ENCODE measurements at regions not wholly inside any gene's neighbourhood (a gene's known extent, or its start where the extent isn't known, plus 50 kb on each side); places are given as distances from the start of the nearest gene placed in this dataset.
"Not testable (repeated sequence)": the region's sequence is repeated elsewhere in the genome, so short reads cannot be mapped to it uniquely, and the experiment has no call there.

- WGBS, 2 experiments (ENCODE audit: insufficient coverage in 2 of 2) = 92 to 100% methylated on average over 2 of the region's 3 CpGs
- Histone ChIP-seq H3K4me1 (ENCODE audit: control insufficient read depth, insufficient read depth, low read length, poor library complexity, severe bottlenecking) (no peaks in the 10 kb centered on the region), H3K36me3 (ENCODE audit: control insufficient read depth, insufficient read depth, low read length) (no peaks in the 10 kb centered on the region), H3K4me3 (ENCODE audit: extremely low read depth, insufficient read depth, low read length, poor library complexity, severe bottlenecking) (no peak overlapping the region), H3K27ac (ENCODE audit: low read depth, low read length, severe bottlenecking) (no peak overlapping the region), H3K9me3 (ENCODE audit: control insufficient read depth, low read length) (no peaks in the 10 kb centered on the region)
These were observed 179.8 kb downstream of the ENC1 start for GRCh38 chr5:74460694-74461093.

DNA sequence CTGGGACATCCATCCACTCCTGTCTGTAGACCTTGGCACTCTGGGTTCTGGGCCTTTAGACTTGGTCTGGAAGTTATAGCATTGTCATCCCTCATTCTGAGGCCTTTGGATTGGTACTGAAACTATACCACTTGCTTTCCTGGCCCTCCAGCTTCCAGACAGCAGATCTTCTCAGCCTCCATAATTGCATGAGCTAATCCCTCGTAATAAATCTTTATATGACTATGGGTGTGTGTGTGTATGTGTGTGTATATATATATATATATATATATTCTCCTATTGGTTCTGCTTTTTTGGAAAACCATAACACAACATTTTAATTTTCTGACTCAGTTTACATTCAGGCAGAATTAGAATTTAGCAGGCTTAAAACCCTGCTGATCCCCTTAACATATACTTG, 180.5 kb downstream of the ENC1 start:
- Histone ChIP-seq H3K4me3 (ENCODE audit: extremely low read depth, insufficient read depth, low read length, poor library complexity, severe bottlenecking) (no peak overlapping the region), H3K9me3 (ENCODE audit: control insufficient read depth, low read length) (no peaks in the 10 kb centered on the region), H3K36me3 (ENCODE audit: control insufficient read depth, insufficient read depth, low read length) (no peaks in the 10 kb centered on the region), H3K27ac (ENCODE audit: low read depth, low read length, severe bottlenecking) (no peak overlapping the region), H3K4me1 (ENCODE audit: control insufficient read depth, insufficient read depth, low read length, poor library complexity, severe bottlenecking) (no peaks in the 10 kb centered on the region)
- WGBS, 2 experiments (ENCODE audit: insufficient coverage in 2 of 2) = no CpG with 5 or more reads among the region's 1 CpG

DNA sequence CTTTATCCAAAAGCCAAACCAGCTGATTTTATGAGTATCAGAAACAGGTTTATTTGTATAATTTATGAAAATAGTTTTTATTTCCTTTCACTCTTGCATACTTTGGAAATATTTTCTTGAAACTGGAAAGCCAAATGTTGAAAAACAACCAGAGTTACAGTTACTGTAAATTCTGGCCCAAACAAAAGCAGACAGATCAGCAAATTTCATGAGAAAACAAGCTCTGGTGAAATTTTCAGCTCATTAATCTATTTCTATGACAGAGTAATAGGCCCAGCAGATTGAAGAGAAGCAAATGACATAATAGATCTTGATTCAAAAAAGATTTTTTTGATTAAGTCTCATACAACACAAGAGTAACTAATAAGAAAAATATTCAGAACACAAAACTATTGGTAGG, 182.7 kb downstream of the ENC1 start:
- H3K4me3 ChIP-seq (ENCODE audit: extremely low read depth, insufficient read depth, low read length, poor library complexity, severe bottlenecking) = no peak overlapping the region
- no peaks in the 10 kb centered on the region for H3K4me1 ChIP-seq (ENCODE audit: control insufficient read depth, insufficient read depth, low read length, poor library complexity, severe bottlenecking)
- no peak overlapping the region for H3K27ac ChIP-seq (ENCODE audit: low read depth, low read length, severe bottlenecking)
- no peaks in the 10 kb centered on the region for H3K9me3 ChIP-seq (ENCODE audit: control insufficient read depth, low read length)
- H3K36me3 ChIP-seq (ENCODE audit: control insufficient read depth, insufficient read depth, low read length) = no peaks in the 10 kb centered on the region

DNA sequence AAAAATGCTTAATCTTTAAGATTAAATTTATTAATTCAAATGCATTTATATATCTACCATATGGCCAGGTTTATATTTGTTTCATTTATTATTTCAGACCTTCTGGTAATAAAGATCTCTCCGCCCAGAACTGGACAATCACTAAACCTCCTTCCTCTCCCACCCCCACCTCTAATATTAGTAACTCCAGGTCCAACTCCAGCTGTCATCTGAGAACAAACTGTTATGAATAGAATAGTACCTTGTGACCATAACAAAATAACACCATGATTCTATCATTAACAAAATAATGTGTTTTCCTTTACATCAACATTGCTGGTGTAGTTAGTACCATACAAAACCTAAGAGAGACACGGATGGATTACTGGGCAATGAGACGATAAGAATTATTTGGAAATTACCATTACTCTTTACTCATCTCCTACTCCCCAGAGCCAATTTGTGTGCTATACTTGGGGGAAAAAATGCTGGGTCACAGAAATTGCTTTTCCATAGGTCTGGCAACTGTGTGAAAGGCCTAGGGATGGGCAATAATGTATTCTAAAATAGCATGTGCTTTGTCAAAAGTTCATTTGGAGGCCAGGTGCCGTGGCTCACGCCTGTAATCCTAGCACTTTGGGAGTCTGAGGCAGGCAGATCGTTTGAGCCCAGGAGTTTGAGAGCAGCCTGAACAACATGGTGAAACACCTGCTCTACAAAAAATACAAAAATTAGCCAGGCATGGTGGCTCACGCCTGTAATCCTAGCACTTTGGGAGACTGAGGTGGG, 186.1 kb downstream of the ENC1 start:
- no peak overlapping the region for H3K4me3 ChIP-seq (ENCODE audit: extremely low read depth, insufficient read depth, low read length, poor library complexity, severe bottlenecking)
- no peaks in the 10 kb centered on the region for H3K36me3 ChIP-seq (ENCODE audit: control insufficient read depth, insufficient read depth, low read length)
- H3K9me3 ChIP-seq (ENCODE audit: control insufficient read depth, low read length) = no peaks in the 10 kb centered on the region
- WGBS, 2 experiments (ENCODE audit: insufficient coverage in 2 of 2) = 65 to 95% methylated on average over 3 to 4 of the region's 7 CpGs
- no peaks in the 10 kb centered on the region for H3K4me1 ChIP-seq (ENCODE audit: control insufficient read depth, insufficient read depth, low read length, poor library complexity, severe bottlenecking)
- no peak overlapping the region for H3K27ac ChIP-seq (ENCODE audit: low read depth, low read length, severe bottlenecking)

- Histone ChIP-seq H3K27ac (ENCODE audit: low read depth, low read length, severe bottlenecking) (no peak overlapping the region), H3K9me3 (ENCODE audit: control insufficient read depth, low read length) (no peaks in the 10 kb centered on the region), H3K36me3 (ENCODE audit: control insufficient read depth, insufficient read depth, low read length) (no peaks in the 10 kb centered on the region), H3K4me1 (ENCODE audit: control insufficient read depth, insufficient read depth, low read length, poor library complexity, severe bottlenecking) (no peaks in the 10 kb centered on the region), H3K4me3 (ENCODE audit: extremely low read depth, insufficient read depth, low read length, poor library complexity, severe bottlenecking) (no peak overlapping the region)
- 66 to 90% methylated on average over 1 to 4 of the region's 5 CpGs for WGBS, 2 experiments (ENCODE audit: insufficient coverage in 2 of 2)
These were observed 187.7 kb downstream of the ENC1 start for GRCh38 chr5:74452856-74453255.

- Histone ChIP-seq H3K27ac (ENCODE audit: low read depth, low read length, severe bottlenecking) (no peak overlapping the region), H3K36me3 (ENCODE audit: control insufficient read depth, insufficient read depth, low read length) (no peaks in the 10 kb centered on the region), H3K4me1 (ENCODE audit: control insufficient read depth, insufficient read depth, low read length, poor library complexity, severe bottlenecking) (no peaks in the 10 kb centered on the region), H3K4me3 (ENCODE audit: extremely low read depth, insufficient read depth, low read length, poor library complexity, severe bottlenecking) (no peak overlapping the region), H3K9me3 (ENCODE audit: control insufficient read depth, low read length) (no peaks in the 10 kb centered on the region)
- WGBS, 2 experiments (ENCODE audit: insufficient coverage in 2 of 2) = no CpG with 5 or more reads among the region's 2 CpGs
These were observed 190.4 kb downstream of the ENC1 start for GRCh38 chr5:74450095-74450494.

- H3K27ac ChIP-seq (ENCODE audit: low read depth, low read length, severe bottlenecking) = no peak overlapping the region
- H3K4me1 ChIP-seq (ENCODE audit: control insufficient read depth, insufficient read depth, low read length, poor library complexity, severe bottlenecking) = no peaks in the 10 kb centered on the region
- whole genome bisulfite sequencing, 2 experiments (ENCODE audit: insufficient coverage in 2 of 2) = 92 to 96% methylated on average over 9 of the region's 12 CpGs
- no peaks in the 10 kb centered on the region for H3K36me3 ChIP-seq (ENCODE audit: control insufficient read depth, insufficient read depth, low read length)
- H3K9me3 ChIP-seq (ENCODE audit: control insufficient read depth, low read length) = no peaks in the 10 kb centered on the region
- no peak overlapping the region for H3K4me3 ChIP-seq (ENCODE audit: extremely low read depth, insufficient read depth, low read length, poor library complexity, severe bottlenecking)
These were observed 193.7 kb downstream of the ENC1 start for GRCh38 chr5:74446725-74447241.

DNA sequence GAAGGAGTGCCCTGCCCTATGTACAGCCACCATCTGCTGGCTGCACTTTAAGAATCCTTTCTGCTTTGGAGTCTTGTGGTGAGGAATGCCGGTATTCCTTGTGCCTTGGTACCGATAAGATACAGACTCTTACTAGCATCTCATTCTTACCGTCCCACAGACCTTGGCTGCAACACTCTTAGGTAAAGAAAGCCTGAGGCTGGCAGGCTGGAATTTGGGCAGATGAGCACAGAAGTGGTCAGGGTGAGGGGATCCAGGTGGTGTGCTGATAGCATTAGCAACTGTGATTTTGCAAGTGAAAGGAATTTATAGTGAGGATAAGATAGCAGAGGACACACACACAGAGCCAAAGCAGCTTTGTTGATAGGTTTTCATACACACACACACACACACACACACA, 198.1 kb downstream of the ENC1 start:
- no peak overlapping the region for H3K27ac ChIP-seq (ENCODE audit: low read depth, low read length, severe bottlenecking)
- H3K9me3 ChIP-seq (ENCODE audit: control insufficient read depth, low read length) = no peaks in the 10 kb centered on the region
- no peak overlapping the region for H3K4me3 ChIP-seq (ENCODE audit: extremely low read depth, insufficient read depth, low read length, poor library complexity, severe bottlenecking)
- no peaks in the 10 kb centered on the region for H3K36me3 ChIP-seq (ENCODE audit: control insufficient read depth, insufficient read depth, low read length)
- H3K4me1 ChIP-seq (ENCODE audit: control insufficient read depth, insufficient read depth, low read length, poor library complexity, severe bottlenecking) = no peaks in the 10 kb centered on the region
- WGBS, 2 experiments (ENCODE audit: insufficient coverage in 2 of 2) = 70% methylated on average over 2 of the region's 3 CpGs; no CpG with 5 or more reads in 1 of the 2 experiments

DNA sequence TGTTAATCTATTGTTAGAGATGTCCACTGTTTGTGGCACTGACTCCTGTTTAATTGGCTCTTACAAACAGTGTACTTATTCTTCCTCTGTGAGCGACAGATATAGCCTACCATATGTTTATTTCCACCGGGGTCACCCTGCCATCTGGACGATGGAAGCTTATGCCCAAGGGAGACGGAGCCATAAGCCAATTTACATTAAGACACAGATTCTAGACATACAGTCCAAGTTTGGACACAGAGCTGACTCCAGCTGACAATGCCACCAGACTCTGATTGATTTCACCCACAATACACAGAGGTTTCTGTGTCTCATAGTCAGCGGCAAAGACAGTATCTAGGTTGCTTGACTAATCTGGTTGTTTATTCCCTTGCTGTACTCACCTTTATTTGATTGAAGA, 198.9 kb downstream of the ENC1 start:
- Histone ChIP-seq H3K27ac (ENCODE audit: low read depth, low read length, severe bottlenecking) (no peak overlapping the region), H3K9me3 (ENCODE audit: control insufficient read depth, low read length) (no peaks in the 10 kb centered on the region), H3K4me1 (ENCODE audit: control insufficient read depth, insufficient read depth, low read length, poor library complexity, severe bottlenecking) (no peaks in the 10 kb centered on the region), H3K4me3 (ENCODE audit: extremely low read depth, insufficient read depth, low read length, poor library complexity, severe bottlenecking) (no peak overlapping the region), H3K36me3 (ENCODE audit: control insufficient read depth, insufficient read depth, low read length) (no peaks in the 10 kb centered on the region)
- WGBS, 2 experiments (ENCODE audit: insufficient coverage in 2 of 2) = 95 to 97% methylated on average over 4 of the region's 5 CpGs

- Histone ChIP-seq H3K4me3 (ENCODE audit: extremely low read depth, insufficient read depth, low read length, poor library complexity, severe bottlenecking) (no peak overlapping the region), H3K9me3 (ENCODE audit: control insufficient read depth, low read length) (no peaks in the 10 kb centered on the region), H3K27ac (ENCODE audit: low read depth, low read length, severe bottlenecking) (no peak overlapping the region), H3K36me3 (ENCODE audit: control insufficient read depth, insufficient read depth, low read length) (no peaks in the 10 kb centered on the region), H3K4me1 (ENCODE audit: control insufficient read depth, insufficient read depth, low read length, poor library complexity, severe bottlenecking) (no peaks in the 10 kb centered on the region)
- WGBS, 2 experiments (ENCODE audit: insufficient coverage in 2 of 2) = no CpG with 5 or more reads among the region's 2 CpGs
These were observed 200.2 kb downstream of the ENC1 start for GRCh38 chr5:74440341-74440740.

DNA sequence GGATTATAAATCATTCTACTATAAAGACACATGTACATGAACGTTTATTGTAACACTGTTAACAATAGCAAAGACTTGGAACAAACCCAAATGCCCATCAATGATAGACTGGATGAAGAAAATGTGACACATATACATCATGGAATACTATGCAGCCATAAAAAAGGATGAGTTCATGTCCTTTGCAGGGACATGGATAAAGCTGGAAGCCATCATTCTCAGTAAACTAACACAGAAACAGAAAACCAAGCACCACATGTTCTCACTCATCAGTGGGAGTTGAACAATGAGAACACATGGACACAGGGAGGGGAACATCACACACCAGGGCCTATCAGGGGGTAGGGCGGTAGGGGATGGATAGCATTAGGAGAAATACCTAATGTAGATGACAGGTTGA, 202.7 kb downstream of the ENC1 start:
- not testable (repeated sequence) for H3K9me3 ChIP-seq (ENCODE audit: control insufficient read depth, low read length); H3K27ac ChIP-seq (ENCODE audit: low read depth, low read length, severe bottlenecking); H3K4me3 ChIP-seq (ENCODE audit: extremely low read depth, insufficient read depth, low read length, poor library complexity, severe bottlenecking); H3K36me3 ChIP-seq (ENCODE audit: control insufficient read depth, insufficient read depth, low read length)
- peaks cover 11% of the 10 kb centered on the region for H3K4me1 ChIP-seq (ENCODE audit: control insufficient read depth, insufficient read depth, low read length, poor library complexity, severe bottlenecking)
- no CpG with 5 or more reads among the region's 2 CpGs for WGBS, 2 experiments (ENCODE audit: insufficient coverage in 2 of 2)

Data from mesodermal cell (in vitro differentiated cells).